Keratinocyte (primary cell): ENCODE measurements at regions not wholly inside any gene's neighbourhood (a gene's known extent, or its start where the extent isn't known, plus 50 kb on each side); places are given as distances from the start of the nearest gene placed in this dataset.

Source experiments
- DNase-seq: peaks from one replicate; pipeline ENCODE4 v3.0.0-alpha.2; 2011; ENCODE audit warnings: low read depth, missing footprints, low spot score
- FAIRE-seq: peaks from 2 replicates; lab custom pipeline; 2011; peaks lifted over from hg19 to GRCh38; lab: Jason Lieb, UNC
- H2AFZ ChIP-seq: 2 replicates; pipeline ENCODE4 v1.6.0; 2012; ENCODE audit warnings: low read length, control low read depth, inconsistent platforms; ENCODE audit not compliant: control insufficient read depth
- H3K27ac ChIP-seq: 2 replicates; pipeline ENCODE4 v1.5.1; 2011; ENCODE audit warnings: low read length; ENCODE audit not compliant: control insufficient read depth, insufficient read depth
- H3K27me3 ChIP-seq: 3 replicates; pipeline ENCODE4 v1.6.0; 2011; ENCODE audit warnings: low read length; ENCODE audit not compliant: control insufficient read depth, insufficient read depth; ENCODE audit errors: extremely low read depth
- H3K36me3 ChIP-seq, 2 experiments: 2 replicates in 1 of 2; 3 replicates in 1 of 2; pipeline ENCODE4 v1.5.1; 2011; ENCODE audit warnings: low read length in 2 of 2, mild to moderate bottlenecking in 1 of 2; ENCODE audit not compliant: control insufficient read depth in 2 of 2, insufficient read depth in 2 of 2; ENCODE audit errors: extremely low read depth in 1 of 2
- H3K4me1 ChIP-seq: 3 replicates; pipeline ENCODE4 v1.5.1; 2011; ENCODE audit warnings: low read length; ENCODE audit not compliant: control insufficient read depth, insufficient read depth; ENCODE audit errors: extremely low read depth
- H3K4me2 ChIP-seq: 3 replicates; pipeline ENCODE4 v1.6.0; 2011; ENCODE audit warnings: low read depth, low read length; ENCODE audit not compliant: control insufficient read depth, insufficient read depth; ENCODE audit errors: extremely low read depth
- H3K4me3 ChIP-seq, 3 experiments: fragments of 200-600 bp in 1 of 3; sonication (generic) in 1 of 3; 2 replicates in 2 of 3; 3 replicates in 1 of 3; pipeline ENCODE4 v1.5.1; 2011 to 2016; ENCODE audit warnings: low read length in 3 of 3, mild to moderate bottlenecking in 3 of 3, control low read depth in 2 of 3, inconsistent platforms in 1 of 3, low read depth in 1 of 3, mixed read lengths in 1 of 3, mixed run types in 1 of 3, moderate library complexity in 1 of 3; ENCODE audit not compliant: control insufficient read depth in 2 of 3, insufficient read depth in 2 of 3; ENCODE audit errors: extremely low read depth in 1 of 3
- H3K79me2 ChIP-seq: 2 replicates; pipeline ENCODE4 v1.6.0; 2012; ENCODE audit warnings: low read length; ENCODE audit not compliant: control insufficient read depth, insufficient read depth
- H3K9ac ChIP-seq: 3 replicates; pipeline ENCODE4 v1.6.0; 2011; ENCODE audit warnings: low read length; ENCODE audit not compliant: control insufficient read depth, insufficient read depth; ENCODE audit errors: extremely low read depth
- H3K9me1 ChIP-seq: 3 replicates; pipeline ENCODE4 v1.6.0; 2011; ENCODE audit warnings: low read length; ENCODE audit not compliant: control insufficient read depth, insufficient read depth; ENCODE audit errors: extremely low read depth
- H3K9me3 ChIP-seq: 2 replicates; pipeline ENCODE4 v1.5.1; 2012; ENCODE audit warnings: low read depth, low read length; ENCODE audit not compliant: control insufficient read depth
- H4K20me1 ChIP-seq: 3 replicates; pipeline ENCODE4 v1.6.0; 2011; ENCODE audit warnings: low read length; ENCODE audit not compliant: control insufficient read depth, insufficient read depth; ENCODE audit errors: extremely low read depth
- CTCF ChIP-seq, 3 experiments: IDR thresholded peaks in 1 of 3; conservative IDR thresholded peaks in 1 of 3; optimal IDR thresholded peaks in 1 of 3; 2 replicates in 2 of 3; 3 replicates in 1 of 3; pipeline versions ENCODE3 to v1.5.1; 2011; ENCODE audit warnings: low read length in 3 of 3, mild to moderate bottlenecking in 3 of 3, moderate library complexity in 2 of 3, control low read depth in 1 of 3, inconsistent platforms in 1 of 3; ENCODE audit not compliant: insufficient read depth in 2 of 3; ENCODE audit errors: extremely low read depth in 1 of 3
- EZH2 ChIP-seq: IDR thresholded peaks from one replicate; pipeline ENCODE4 v1.6.1; 2012; ENCODE audit warnings: inconsistent platforms, mild to moderate bottlenecking, low read length, moderate library complexity
- dilution Hi-C: fragments of 300-500 bp; cut with MboI; formaldehyde crosslinking; loops from one replicate; pipeline ENCODE4 v1.7.0; 2020; ENCODE audit warnings: low sequenced_read_pairs; ENCODE audit not compliant: extremely low pct_ligation_motif_present

GRCh38 chr4:60117726-60118323 is 1082.3 kb upstream of the ADGRL3 start:
- H2AFZ ChIP-seq = no peak overlapping the region
- H3K36me3 ChIP-seq = no peaks in the 10 kb centered on the region
- H3K9ac ChIP-seq = no peak overlapping the region
- no peak overlapping the region for H3K4me2 ChIP-seq
- no peaks in the 10 kb centered on the region for H3K4me1 ChIP-seq
- dilution Hi-C loops = no loop called here
- no peak overlapping the region for H3K4me3 ChIP-seq
- no peak for TF ChIP-seq EZH2
- TF ChIP-seq CTCF (optimal IDR thresholded peaks at IDR 0.05 in 1 of 3, IDR thresholded peaks at IDR 0.05 in 1 of 3, conservative IDR thresholded peaks at IDR 0.05 in 1 of 3; ENCODE audit: extremely low read depth in 1 of 3, insufficient read depth in 2 of 3, low read length in 3 of 3) = no peak
- H3K9me1 ChIP-seq = no peaks in the 10 kb centered on the region
- H3K79me2 ChIP-seq = no peaks in the 10 kb centered on the region
- H3K9me3 ChIP-seq = no peaks in the 10 kb centered on the region
- DNase-seq (no peak), FAIRE-seq (no peak)
- H3K27ac ChIP-seq = no peak overlapping the region
- H3K27me3 ChIP-seq = no peaks in the 10 kb centered on the region
- H4K20me1 ChIP-seq = no peaks in the 10 kb centered on the region

GRCh38 chr4:60122820-60123219 is 1077.3 kb upstream of the ADGRL3 start:
- Histone ChIP-seq H2AFZ (no peak overlapping the region), H3K27me3 (no peaks in the 10 kb centered on the region), H3K36me3 (no peaks in the 10 kb centered on the region), H3K27ac (no peak overlapping the region), H4K20me1 (no peaks in the 10 kb centered on the region), H3K4me1 (no peaks in the 10 kb centered on the region), H3K9ac (no peak overlapping the region), H3K4me2 (no peak overlapping the region), H3K79me2 (no peaks in the 10 kb centered on the region), H3K9me1 (no peaks in the 10 kb centered on the region), H3K9me3 (no peaks in the 10 kb centered on the region), H3K4me3 (no peak overlapping the region)
- dilution Hi-C loops = no loop called here
- FAIRE-seq = no peak
- no peak for DNase-seq
- TF ChIP-seq EZH2 (no peak), CTCF (optimal IDR thresholded peaks at IDR 0.05 in 1 of 3, IDR thresholded peaks at IDR 0.05 in 1 of 3, conservative IDR thresholded peaks at IDR 0.05 in 1 of 3; ENCODE audit: extremely low read depth in 1 of 3, insufficient read depth in 2 of 3, low read length in 3 of 3) (no peak)
